ENCODE measurements at regions not wholly inside any gene's neighbourhood (a gene's known extent, or its start where the extent isn't known, plus 50 kb on each side); places are given as distances from the start of the nearest gene placed in this dataset.

DNA sequence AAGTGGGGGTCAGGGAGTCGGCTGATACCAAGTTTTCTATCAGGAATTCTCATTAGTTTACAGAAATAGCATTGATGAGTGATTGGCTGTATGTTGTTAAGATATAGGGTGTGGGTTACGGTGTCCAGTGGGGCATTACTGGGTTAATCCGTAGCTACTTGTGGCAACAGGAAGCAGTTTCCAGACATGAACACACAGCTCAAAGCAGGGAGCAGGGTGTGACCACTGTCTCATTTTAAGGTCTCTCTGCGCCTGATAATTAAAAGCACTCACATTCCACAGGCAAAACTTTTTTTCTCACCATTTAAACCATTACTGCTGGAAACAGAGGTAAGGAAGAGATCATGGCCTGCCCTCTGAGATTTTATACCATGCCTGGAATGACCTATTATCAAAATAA, 114.9 kb downstream of the SIK1 start:
- no peaks in the 10 kb centered on the region for H3K27me3 ChIP-seq (ENCODE audit: insufficient read depth, poor library complexity, severe bottlenecking)
- H3K27ac ChIP-seq (replicated peaks) = no peak overlapping the region
- H3K4me3 ChIP-seq (replicated peaks; ENCODE audit: insufficient read depth, low read length) = no peak overlapping the region
- no peak for DNase-seq (ENCODE audit: low read depth in 1 of 2, low spot score in 1 of 2)
- TF ChIP-seq, protein P1, sequence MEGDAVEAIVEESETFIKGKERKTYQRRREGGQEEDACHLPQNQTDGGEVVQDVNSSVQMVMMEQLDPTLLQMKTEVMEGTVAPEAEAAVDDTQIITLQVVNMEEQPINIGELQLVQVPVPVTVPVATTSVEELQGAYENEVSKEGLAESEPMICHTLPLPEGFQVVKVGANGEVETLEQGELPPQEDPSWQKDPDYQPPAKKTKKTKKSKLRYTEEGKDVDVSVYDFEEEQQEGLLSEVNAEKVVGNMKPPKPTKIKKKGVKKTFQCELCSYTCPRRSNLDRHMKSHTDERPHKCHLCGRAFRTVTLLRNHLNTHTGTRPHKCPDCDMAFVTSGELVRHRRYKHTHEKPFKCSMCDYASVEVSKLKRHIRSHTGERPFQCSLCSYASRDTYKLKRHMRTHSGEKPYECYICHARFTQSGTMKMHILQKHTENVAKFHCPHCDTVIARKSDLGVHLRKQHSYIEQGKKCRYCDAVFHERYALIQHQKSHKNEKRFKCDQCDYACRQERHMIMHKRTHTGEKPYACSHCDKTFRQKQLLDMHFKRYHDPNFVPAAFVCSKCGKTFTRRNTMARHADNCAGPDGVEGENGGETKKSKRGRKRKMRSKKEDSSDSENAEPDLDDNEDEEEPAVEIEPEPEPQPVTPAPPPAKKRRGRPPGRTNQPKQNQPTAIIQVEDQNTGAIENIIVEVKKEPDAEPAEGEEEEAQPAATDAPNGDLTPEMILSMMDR (IDR thresholded peaks at IDR 0.05; ENCODE audit: insufficient read depth, low read length) = no peak
- TF ChIP-seq, protein P2, sequence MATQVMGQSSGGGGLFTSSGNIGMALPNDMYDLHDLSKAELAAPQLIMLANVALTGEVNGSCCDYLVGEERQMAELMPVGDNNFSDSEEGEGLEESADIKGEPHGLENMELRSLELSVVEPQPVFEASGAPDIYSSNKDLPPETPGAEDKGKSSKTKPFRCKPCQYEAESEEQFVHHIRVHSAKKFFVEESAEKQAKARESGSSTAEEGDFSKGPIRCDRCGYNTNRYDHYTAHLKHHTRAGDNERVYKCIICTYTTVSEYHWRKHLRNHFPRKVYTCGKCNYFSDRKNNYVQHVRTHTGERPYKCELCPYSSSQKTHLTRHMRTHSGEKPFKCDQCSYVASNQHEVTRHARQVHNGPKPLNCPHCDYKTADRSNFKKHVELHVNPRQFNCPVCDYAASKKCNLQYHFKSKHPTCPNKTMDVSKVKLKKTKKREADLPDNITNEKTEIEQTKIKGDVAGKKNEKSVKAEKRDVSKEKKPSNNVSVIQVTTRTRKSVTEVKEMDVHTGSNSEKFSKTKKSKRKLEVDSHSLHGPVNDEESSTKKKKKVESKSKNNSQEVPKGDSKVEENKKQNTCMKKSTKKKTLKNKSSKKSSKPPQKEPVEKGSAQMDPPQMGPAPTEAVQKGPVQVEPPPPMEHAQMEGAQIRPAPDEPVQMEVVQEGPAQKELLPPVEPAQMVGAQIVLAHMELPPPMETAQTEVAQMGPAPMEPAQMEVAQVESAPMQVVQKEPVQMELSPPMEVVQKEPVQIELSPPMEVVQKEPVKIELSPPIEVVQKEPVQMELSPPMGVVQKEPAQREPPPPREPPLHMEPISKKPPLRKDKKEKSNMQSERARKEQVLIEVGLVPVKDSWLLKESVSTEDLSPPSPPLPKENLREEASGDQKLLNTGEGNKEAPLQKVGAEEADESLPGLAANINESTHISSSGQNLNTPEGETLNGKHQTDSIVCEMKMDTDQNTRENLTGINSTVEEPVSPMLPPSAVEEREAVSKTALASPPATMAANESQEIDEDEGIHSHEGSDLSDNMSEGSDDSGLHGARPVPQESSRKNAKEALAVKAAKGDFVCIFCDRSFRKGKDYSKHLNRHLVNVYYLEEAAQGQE (IDR thresholded peaks at IDR 0.05; ENCODE audit: insufficient replicate concordance, low read depth) = no peak
- no peak for TF ChIP-seq GABPA (IDR thresholded peaks at IDR 0.05; ENCODE audit: low read depth)
- TF ChIP-seq SPI1 (IDR thresholded peaks at IDR 0.05; ENCODE audit: borderline replicate concordance, low read depth) = no peak
- TF ChIP-seq POLR2AphosphoS5 (IDR thresholded peaks at IDR 0.05; ENCODE audit: low read depth) = no peak

DNA sequence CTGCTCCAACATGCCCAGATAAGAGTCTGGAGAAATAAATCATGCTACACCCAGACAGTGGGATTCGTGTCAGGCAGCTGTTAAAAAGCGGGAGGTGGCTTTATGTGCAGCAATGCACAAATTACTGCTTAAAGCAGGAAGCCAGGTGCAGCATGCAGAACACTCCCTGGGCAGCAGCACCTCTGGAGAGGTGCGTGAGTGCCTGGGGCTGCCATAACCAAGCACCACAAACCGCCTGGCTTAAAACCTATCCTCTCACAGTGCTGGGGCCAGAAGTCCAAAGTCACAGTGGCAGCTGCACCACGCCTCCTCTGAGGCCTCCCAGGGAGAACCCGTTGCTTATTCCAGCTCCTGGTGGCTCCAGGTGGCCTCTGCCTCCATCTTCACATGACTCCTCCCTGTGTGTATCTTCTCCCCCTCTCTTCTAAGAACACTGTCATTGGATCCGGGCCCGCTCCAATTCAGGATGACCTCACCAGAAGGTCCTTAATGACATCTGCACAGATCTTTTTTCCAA, 115.6 kb downstream of the SIK1 start:
- Histone ChIP-seq H3K4me3 (replicated peaks; ENCODE audit: insufficient read depth, low read length) (no peak overlapping the region), H3K27ac (replicated peaks) (no peak overlapping the region), H3K27me3 (ENCODE audit: insufficient read depth, poor library complexity, severe bottlenecking) (no peaks in the 10 kb centered on the region)
- DNase-seq (ENCODE audit: low read depth in 1 of 2, low spot score in 1 of 2) = no peak
- no peak for TF ChIP-seq SPI1 (IDR thresholded peaks at IDR 0.05; ENCODE audit: borderline replicate concordance, low read depth)

DNA sequence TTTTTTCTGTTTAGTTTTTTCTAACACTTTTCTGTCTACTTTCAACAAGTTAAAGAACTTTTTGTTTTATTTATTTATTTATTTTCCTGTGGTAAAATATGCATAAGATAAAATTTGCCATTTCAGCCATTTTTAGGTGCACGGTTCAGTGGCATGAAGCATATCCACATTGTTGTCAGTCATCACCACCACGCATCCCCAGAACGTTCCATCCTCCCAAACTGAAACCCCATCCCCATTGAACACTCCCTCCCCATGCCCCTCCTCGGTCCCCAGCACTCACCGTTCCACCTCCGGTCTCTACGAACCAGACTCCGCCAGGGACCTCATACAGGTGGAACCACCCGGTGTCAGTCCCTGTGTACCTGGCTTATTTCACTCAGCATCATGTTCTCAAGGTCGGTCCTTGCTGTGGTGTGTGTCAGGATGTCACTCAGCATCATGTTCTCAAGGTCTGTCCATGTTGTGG, 118.1 kb downstream of the SIK1 start:
- no peak for TF ChIP-seq GABPA (IDR thresholded peaks at IDR 0.05; ENCODE audit: low read depth)
- TF ChIP-seq, protein P2 (IDR thresholded peaks at IDR 0.05; ENCODE audit: insufficient replicate concordance, low read depth) = no peak
- TF ChIP-seq, protein P1 (IDR thresholded peaks at IDR 0.05; ENCODE audit: insufficient read depth, low read length) = no peak
- no peak for TF ChIP-seq SPI1 (IDR thresholded peaks at IDR 0.05; ENCODE audit: borderline replicate concordance, low read depth)
- TF ChIP-seq POLR2AphosphoS5 (IDR thresholded peaks at IDR 0.05; ENCODE audit: low read depth) = no peak
- H3K27ac ChIP-seq (replicated peaks) = no peak overlapping the region
- no peak for DNase-seq (ENCODE audit: low read depth in 1 of 2, low spot score in 1 of 2)
- H3K4me3 ChIP-seq (replicated peaks; ENCODE audit: insufficient read depth, low read length) = no peak overlapping the region
- H3K27me3 ChIP-seq (ENCODE audit: insufficient read depth, poor library complexity, severe bottlenecking) = peaks cover 2% of the 10 kb centered on the region

DNA sequence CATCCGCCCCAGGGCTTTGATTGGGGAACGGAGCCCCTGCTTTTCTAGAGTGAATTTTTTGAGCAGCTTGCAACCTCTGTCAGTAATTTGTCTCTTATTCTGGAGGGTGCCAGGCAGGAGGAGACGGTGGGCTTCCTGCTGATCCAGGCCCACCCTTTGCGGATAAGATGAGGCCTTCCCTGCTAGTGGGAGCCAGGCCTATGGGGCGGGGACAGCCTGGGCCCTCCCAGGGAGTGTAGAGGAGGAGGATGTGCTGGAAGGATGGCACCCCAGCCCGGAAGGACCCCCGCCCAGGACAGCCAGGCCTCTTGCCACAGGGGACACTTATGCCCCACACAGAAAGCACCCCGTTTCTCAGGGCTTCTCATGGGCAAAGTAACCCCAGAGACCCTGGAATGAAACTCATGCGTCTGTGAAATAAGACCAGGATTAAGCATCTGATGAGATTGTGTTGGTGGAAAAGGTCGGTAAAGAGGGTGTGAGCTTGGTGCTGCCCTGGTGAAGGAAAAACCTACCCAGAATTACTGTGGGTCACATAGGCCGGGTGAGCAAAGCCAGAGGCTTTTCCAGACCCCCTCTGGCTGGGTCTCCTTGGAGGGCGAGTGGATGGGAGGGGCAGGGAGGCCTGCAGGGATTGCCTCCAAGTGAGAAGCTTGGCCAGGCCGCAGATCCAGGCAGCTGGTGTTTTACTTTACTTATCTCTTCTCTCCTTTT, 118.7 kb downstream of the SIK1 start:
- Histone ChIP-seq H3K4me3 (replicated peaks; ENCODE audit: insufficient read depth, low read length) (no peak overlapping the region), H3K27ac (replicated peaks) (no peak overlapping the region), H3K27me3 (ENCODE audit: insufficient read depth, poor library complexity, severe bottlenecking) (peaks cover 2% of the 10 kb centered on the region)
- TF ChIP-seq SPI1 (IDR thresholded peaks at IDR 0.05; ENCODE audit: borderline replicate concordance, low read depth) (no peak), POLR2AphosphoS5 (IDR thresholded peaks at IDR 0.05; ENCODE audit: low read depth) (no peak), GABPA (IDR thresholded peaks at IDR 0.05; ENCODE audit: low read depth) (no peak)
- TF ChIP-seq, protein P2 (IDR thresholded peaks at IDR 0.05; ENCODE audit: insufficient replicate concordance, low read depth) = no peak
- TF ChIP-seq, protein P1 (IDR thresholded peaks at IDR 0.05; ENCODE audit: insufficient read depth, low read length) = no peak
- DNase-seq (ENCODE audit: low read depth in 1 of 2, low spot score in 1 of 2) = no peak
